CD4-positive, alpha-beta T cell treated with Interleukin-17A for 1 hour (primary cell): ENCODE measurements at regions not wholly inside any gene's neighbourhood (a gene's known extent, or its start where the extent isn't known, plus 50 kb on each side); places are given as distances from the start of the nearest gene placed in this dataset.

Experiments
- DNase-seq: peaks from one replicate; pipeline ENCODE4 v3.0.0-alpha.2; 2020

- DNase-seq = no peak
These were observed 583.8 kb downstream of the BRINP1 start for GRCh38 chr9:118785456-118785855.

GRCh38 chr9:118786877-118787276, 582.4 kb downstream of the BRINP1 start:
- DNase-seq = no peak

DNA sequence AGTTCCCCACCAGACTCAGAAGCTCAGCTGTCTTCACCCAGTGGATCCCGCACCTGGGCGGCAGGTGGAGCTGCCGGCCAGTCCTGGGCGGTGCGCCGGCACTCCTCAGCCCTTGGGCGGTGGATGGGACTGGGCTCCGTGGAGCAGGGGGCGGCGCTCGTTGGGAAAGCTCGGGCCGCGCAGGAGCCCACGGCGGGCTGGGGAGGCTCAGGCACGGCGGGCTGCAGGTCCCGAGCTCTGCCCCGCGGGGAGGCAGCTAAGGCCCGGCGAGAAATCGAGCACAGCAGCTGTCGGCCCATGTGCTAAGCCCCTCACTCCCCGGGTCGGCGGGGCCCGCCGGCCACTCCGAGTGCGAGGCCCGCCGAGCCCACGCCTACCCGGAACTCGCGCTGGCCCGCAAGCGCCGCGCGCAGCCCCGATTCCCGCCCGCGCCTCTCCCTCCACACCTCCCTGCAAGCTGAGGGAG, 560.0 kb downstream of the BRINP1 start:
- no peak for DNase-seq

DNA sequence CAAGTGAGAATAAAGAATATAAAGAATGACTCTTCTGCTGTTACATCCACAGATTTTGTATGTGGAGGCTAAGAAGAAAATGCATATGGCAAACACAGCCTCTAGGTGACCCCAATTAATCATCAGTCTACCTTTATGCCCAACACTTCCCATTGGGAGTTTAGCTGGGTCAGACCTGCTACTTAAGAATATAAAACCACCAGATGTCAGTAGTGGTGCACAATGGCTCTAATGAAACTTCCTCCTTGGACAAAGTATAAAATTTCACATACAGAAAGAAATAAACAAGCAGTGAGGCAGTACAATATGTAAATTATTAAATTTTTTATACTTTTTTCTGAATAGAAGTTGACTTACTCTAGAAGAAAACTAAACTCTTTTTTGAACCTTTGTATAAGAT, 539.9 kb downstream of the BRINP1 start:
- DNase-seq = no peak

DNA sequence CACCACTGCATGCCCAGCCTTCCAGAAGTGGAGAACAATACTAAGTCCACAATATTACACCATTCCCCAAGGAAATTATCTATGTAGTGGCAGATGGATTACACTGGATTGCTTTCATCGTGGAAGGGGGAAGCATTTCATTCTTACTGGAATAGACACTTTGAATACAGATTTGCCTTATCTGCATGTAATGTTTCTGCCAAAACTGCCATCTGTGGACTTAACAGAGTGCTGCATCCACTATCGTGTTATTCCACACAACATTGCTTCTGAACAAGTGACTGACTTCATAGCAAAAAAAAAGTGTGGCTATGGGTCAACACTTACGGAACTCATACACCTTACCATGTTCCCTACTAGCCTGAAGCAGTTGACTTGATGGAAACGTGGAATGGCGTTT, 536.9 kb downstream of the BRINP1 start:
- no peak for DNase-seq

DNA sequence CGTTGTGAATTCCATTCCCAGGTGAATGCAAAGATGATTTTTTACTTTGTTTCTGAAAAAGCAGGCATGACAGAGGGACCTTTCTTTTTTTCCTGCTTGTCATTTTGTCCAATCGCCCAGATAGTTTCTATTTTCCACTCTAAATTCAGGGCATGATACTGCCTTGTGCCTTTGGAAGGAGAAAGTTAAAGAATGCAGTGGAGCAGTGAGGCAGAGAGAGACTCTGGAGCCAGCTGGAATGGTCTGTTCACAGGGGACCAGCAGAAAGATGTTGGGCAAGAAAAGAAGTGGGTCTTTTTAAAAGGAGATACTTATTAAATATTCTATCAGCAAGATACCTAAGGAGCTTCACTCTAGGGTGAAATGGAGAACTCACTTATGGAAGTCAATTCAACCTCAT, 532.3 kb downstream of the BRINP1 start:
- DNase-seq = no peak

GRCh38 chr9:118871531-118871930, 497.7 kb downstream of the BRINP1 start:
- no peak for DNase-seq

GRCh38 chr9:118882684-118883083, 486.6 kb downstream of the BRINP1 start:
- no peak for DNase-seq

- no peak for DNase-seq
These were observed 485.8 kb downstream of the BRINP1 start for GRCh38 chr9:118883411-118883810.

DNA sequence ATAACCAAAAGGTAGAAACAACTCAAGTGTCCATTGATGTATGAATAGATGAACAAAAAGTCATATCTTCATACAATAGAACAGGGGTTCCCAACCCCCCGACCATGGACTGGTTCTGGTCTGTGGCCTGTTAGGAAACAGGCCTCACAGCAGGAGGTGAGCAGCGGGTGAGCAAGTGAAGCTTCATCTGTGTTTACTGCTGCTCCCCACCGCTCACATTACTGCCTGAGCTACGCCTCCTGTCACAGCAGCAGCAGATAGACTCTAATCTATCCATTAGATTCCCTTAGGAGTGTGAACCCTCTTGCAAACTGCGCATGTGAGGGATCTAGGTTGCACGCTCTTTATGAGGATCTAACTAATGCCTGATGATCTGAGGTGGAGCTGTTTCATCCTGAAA, 478.0 kb downstream of the BRINP1 start:
- DNase-seq = no peak

DNA sequence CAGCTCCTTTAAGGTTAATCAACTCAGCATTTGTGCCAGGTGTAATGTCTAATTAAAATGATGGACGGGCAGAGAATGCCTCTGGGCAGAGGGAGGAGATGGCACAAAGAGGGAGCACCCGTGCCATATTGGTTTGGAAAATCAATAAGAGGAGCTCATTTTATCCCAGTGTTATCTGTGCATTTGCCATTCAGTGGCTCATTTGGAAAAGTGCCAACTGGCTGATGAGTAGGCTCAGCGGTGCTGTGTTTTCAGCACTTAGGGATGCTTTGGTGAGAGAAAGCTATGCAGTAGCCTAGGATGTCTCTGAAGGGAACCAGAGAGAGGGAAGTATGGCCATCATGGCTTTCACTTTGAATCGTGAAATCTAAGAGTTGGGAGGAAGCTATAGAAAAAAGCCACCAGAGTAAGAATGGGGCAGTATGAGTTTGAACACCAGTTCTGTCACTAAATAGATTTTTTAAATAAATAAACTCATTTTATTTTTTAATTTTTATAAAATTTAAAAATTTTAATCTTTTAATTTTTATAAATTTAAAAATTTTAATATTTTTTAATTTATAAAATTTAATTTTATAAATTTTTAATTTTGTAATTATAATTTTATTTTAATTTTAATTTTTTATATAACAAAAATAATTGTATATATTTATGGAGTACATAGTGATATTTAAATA, 472.8 kb downstream of the BRINP1 start:
- no peak for DNase-seq

DNA sequence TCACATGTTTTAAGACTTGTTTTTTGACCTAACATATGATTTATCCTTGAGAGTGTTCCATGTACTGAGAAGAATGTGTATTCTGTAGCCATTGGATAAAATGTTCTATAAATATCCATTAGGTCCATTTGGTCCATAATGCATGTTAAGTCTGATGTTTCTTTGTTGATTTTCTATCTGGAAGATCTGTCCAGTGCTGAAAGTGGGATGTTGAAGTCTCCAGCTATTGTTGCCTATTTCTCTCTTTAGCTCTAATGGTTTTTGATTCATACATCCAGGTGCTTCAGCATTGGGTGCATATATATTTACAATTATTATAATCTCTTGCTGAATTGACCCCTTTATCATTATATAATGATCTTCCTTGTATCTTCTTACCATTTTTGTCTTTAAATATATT, 451.1 kb downstream of the BRINP1 start:
- no peak for DNase-seq

DNA sequence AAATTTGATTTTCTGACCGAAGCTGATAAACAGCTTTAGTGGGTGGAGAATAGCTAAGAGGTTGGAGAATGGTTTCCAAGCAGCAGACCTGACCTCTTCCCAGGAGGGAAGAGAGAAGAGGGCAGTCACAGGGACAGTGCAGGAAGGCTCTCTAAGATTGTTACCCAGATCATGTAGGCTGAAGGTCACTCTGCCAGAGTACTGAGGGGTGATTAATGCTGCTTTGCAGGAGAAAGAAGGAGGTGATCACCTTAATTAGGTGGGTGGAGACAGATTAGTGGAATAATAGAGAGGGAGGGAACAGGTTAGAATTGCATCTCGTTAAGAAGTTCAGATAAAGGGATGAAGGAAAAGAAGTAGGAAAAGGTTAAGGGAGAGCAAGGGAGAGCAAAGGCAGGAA, 440.5 kb downstream of the BRINP1 start:
- no peak for DNase-seq

GRCh38 chr9:118929287-118929686, 439.9 kb downstream of the BRINP1 start:
- no peak for DNase-seq

DNA sequence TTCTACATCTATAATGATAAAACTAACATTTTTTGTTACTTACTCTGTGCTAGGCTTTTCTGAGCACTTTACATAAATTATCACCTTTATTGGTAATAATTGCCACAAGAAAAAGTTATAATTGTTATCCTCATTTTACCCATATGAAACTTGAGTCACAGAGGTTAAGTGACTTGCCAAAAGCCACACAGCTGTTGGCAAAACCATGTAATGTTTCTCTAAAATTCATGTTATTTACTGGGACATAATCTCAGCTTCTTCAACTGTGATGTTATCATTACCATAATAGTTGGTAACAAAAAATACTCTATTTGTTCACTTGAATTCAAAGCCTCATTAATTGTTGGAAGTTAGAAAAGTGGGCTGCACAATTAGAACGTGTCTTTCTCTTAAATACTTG, 437.3 kb downstream of the BRINP1 start:
- no peak for DNase-seq

DNA sequence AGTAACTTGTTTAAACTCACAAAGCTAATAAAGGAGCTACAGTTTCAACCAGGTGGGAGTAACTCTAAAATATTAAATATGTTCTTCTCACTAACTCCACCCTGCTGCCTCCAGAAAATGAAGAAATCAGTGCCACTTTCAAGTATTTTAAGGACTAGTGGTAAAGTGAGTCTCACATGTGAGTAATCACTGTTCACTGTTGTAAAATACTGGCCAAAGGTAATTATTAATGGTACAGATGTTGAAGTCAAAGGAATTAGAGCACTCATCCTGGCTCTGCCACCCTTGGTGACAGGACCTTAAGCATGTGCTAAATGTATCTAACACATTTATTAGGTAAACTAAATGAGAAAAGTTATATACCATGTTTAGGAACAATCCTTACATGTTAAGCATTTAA, 430.7 kb downstream of the BRINP1 start:
- no peak for DNase-seq

DNA sequence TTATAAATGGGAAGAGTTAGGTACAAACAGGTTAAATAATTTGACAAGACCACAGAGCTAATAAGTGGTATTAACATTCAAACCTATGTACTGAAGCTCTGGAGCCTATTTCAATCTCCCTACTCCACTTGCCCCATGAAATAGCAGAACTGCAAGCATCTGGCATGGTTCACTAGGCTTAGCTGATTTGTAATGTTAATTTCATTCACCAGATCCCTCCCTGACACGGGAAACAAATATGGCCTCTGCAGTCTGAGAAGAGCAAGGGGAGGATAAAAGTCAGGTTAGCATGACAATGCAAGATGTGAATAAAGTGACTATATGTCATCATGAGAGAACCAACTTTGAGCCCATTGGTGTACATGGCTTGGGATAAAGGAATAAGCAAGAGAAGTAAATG, 428.8 kb downstream of the BRINP1 start:
- DNase-seq = no peak

- DNase-seq = no peak
These were observed 422.6 kb downstream of the BRINP1 start for GRCh38 chr9:118946669-118947068.

- DNase-seq = no peak
These were observed 414.4 kb downstream of the BRINP1 start for GRCh38 chr9:118954857-118955256.

DNA sequence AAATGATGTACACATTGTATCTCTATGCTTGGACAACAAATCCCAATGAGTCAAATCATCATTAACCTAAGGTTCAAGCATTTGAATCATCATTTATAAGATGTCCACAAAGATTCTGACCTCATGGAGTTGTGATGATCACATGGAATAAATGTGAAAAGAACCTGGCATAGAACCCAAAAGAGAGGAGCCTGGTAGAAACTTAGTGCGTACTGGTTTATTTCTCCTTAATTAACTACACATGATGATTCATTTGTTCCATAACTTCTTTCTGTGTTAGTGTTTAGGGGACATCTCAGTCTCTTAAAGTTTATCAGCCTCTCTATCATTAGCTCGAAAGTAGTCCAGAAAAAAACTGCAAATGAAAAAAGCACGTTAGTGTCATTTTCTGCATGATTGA, 411.6 kb downstream of the BRINP1 start:
- DNase-seq = no peak

- DNase-seq = no peak
These were observed 409.9 kb downstream of the BRINP1 start for GRCh38 chr9:118959366-118959765.

- DNase-seq = no peak
These were observed 407.4 kb downstream of the BRINP1 start for GRCh38 chr9:118961857-118962256.

- no peak for DNase-seq
These were observed 406.8 kb downstream of the BRINP1 start for GRCh38 chr9:118962426-118962825.

- no peak for DNase-seq
These were observed 405.6 kb downstream of the BRINP1 start for GRCh38 chr9:118963674-118964073.

- no peak for DNase-seq
These were observed 401.3 kb downstream of the BRINP1 start for GRCh38 chr9:118967901-118968300.

DNA sequence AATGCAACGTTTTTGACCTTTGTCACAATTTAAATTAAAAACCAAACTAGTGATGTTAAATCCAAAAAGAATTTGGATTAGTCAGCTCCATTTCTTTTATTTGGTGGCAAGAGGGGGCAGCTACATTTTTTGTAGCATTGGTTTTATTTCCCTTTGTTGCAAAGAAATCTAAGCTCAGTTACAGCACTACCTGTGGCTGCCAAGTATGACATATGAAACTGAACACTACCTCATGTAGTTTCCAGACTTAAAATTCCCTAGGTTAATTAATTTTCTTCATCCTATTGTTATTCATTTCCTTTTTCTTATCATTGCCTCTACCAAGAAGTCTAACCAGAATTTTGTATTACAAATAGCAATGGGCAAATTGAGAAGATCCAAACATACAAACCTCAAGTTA, 393.5 kb downstream of the BRINP1 start:
- no peak for DNase-seq
